ENCODE measurements at regions not wholly inside any gene's neighbourhood (a gene's known extent, or its start where the extent isn't known, plus 50 kb on each side); places are given as distances from the start of the nearest gene placed in this dataset.

GRCh38 chr5:165837286-165837685 lies 2331.9 kb downstream of the MAT2B start:
- H3K9me3 ChIP-seq (ENCODE audit: control insufficient read depth in 1 of 2, low read length in 2 of 2) = no peaks in the 10 kb centered on the region
- H3K4me3 ChIP-seq (ENCODE audit: low read depth in 1 of 2, low read length in 2 of 2) = no peak overlapping the region

GRCh38 chr5:165844571-165844970 lies 2339.2 kb downstream of the MAT2B start:
- H3K27ac ChIP-seq (ENCODE audit: low read length) = no peak overlapping the region
- no peaks in the 10 kb centered on the region for H3K9me3 ChIP-seq (ENCODE audit: control insufficient read depth in 1 of 2, low read length in 2 of 2)
- no peak overlapping the region for H3K4me3 ChIP-seq (ENCODE audit: low read depth in 1 of 2, low read length in 2 of 2)
- no peaks in the 10 kb centered on the region for H3K36me3 ChIP-seq (ENCODE audit: control insufficient read depth in 1 of 2, insufficient read depth in 2 of 2, low read length in 2 of 2)
- no peaks in the 10 kb centered on the region for H3K27me3 ChIP-seq (ENCODE audit: low read depth, low read length)
- no peaks in the 10 kb centered on the region for H3K4me1 ChIP-seq (ENCODE audit: control insufficient read depth in 1 of 2, insufficient read depth in 2 of 2, low read length in 2 of 2)

More at GRCh38 chr5:165837286-165837685, 2331.9 kb downstream of the MAT2B start:
- H3K27me3 ChIP-seq (ENCODE audit: low read depth, low read length) = no peaks in the 10 kb centered on the region
- no peaks in the 10 kb centered on the region for H3K4me1 ChIP-seq (ENCODE audit: control insufficient read depth in 1 of 2, insufficient read depth in 2 of 2, low read length in 2 of 2)
- no peaks in the 10 kb centered on the region for H3K36me3 ChIP-seq (ENCODE audit: control insufficient read depth in 1 of 2, insufficient read depth in 2 of 2, low read length in 2 of 2)
- no peak overlapping the region for H3K27ac ChIP-seq (ENCODE audit: low read length)

- no peak overlapping the region for H3K27ac ChIP-seq (ENCODE audit: low read length)
- H3K4me3 ChIP-seq (ENCODE audit: low read depth in 1 of 2, low read length in 2 of 2) = no peak overlapping the region
- H3K27me3 ChIP-seq (ENCODE audit: low read depth, low read length) = no peaks in the 10 kb centered on the region
- H3K4me1 ChIP-seq (ENCODE audit: control insufficient read depth in 1 of 2, insufficient read depth in 2 of 2, low read length in 2 of 2) = no peaks in the 10 kb centered on the region
- no peaks in the 10 kb centered on the region for H3K9me3 ChIP-seq (ENCODE audit: control insufficient read depth in 1 of 2, low read length in 2 of 2)
- H3K36me3 ChIP-seq (ENCODE audit: control insufficient read depth in 1 of 2, insufficient read depth in 2 of 2, low read length in 2 of 2) = no peaks in the 10 kb centered on the region
These were observed 2352.7 kb downstream of the MAT2B start for GRCh38 chr5:165858118-165858517.

GRCh38 chr5:165859251-165859650 lies 2353.8 kb downstream of the MAT2B start:
- no peaks in the 10 kb centered on the region for H3K4me1 ChIP-seq (ENCODE audit: control insufficient read depth in 1 of 2, insufficient read depth in 2 of 2, low read length in 2 of 2)
- no peaks in the 10 kb centered on the region for H3K36me3 ChIP-seq (ENCODE audit: control insufficient read depth in 1 of 2, insufficient read depth in 2 of 2, low read length in 2 of 2)
- no peak overlapping the region for H3K4me3 ChIP-seq (ENCODE audit: low read depth in 1 of 2, low read length in 2 of 2)
- no peak overlapping the region for H3K27ac ChIP-seq (ENCODE audit: low read length)
- H3K27me3 ChIP-seq (ENCODE audit: low read depth, low read length) = no peaks in the 10 kb centered on the region
- no peaks in the 10 kb centered on the region for H3K9me3 ChIP-seq (ENCODE audit: control insufficient read depth in 1 of 2, low read length in 2 of 2)

GRCh38 chr5:165863239-165863638 lies 2357.8 kb downstream of the MAT2B start:
- Histone ChIP-seq H3K27ac (ENCODE audit: low read length) (no peak overlapping the region), H3K4me3 (ENCODE audit: low read depth in 1 of 2, low read length in 2 of 2) (no peak overlapping the region), H3K27me3 (ENCODE audit: low read depth, low read length) (no peaks in the 10 kb centered on the region), H3K36me3 (ENCODE audit: control insufficient read depth in 1 of 2, insufficient read depth in 2 of 2, low read length in 2 of 2) (no peaks in the 10 kb centered on the region), H3K9me3 (ENCODE audit: control insufficient read depth in 1 of 2, low read length in 2 of 2) (no peaks in the 10 kb centered on the region), H3K4me1 (ENCODE audit: control insufficient read depth in 1 of 2, insufficient read depth in 2 of 2, low read length in 2 of 2) (no peaks in the 10 kb centered on the region)

GRCh38 chr5:165871291-165871690 lies 2365.9 kb downstream of the MAT2B start:
- Histone ChIP-seq H3K9me3 (ENCODE audit: control insufficient read depth in 1 of 2, low read length in 2 of 2) (no peaks in the 10 kb centered on the region), H3K27me3 (ENCODE audit: low read depth, low read length) (no peaks in the 10 kb centered on the region), H3K36me3 (ENCODE audit: control insufficient read depth in 1 of 2, insufficient read depth in 2 of 2, low read length in 2 of 2) (no peaks in the 10 kb centered on the region), H3K27ac (ENCODE audit: low read length) (no peak overlapping the region), H3K4me1 (ENCODE audit: control insufficient read depth in 1 of 2, insufficient read depth in 2 of 2, low read length in 2 of 2) (no peaks in the 10 kb centered on the region), H3K4me3 (ENCODE audit: low read depth in 1 of 2, low read length in 2 of 2) (no peak overlapping the region)

- Histone ChIP-seq H3K4me1 (ENCODE audit: control insufficient read depth in 1 of 2, insufficient read depth in 2 of 2, low read length in 2 of 2) (no peaks in the 10 kb centered on the region), H3K27me3 (ENCODE audit: low read depth, low read length) (no peaks in the 10 kb centered on the region), H3K9me3 (ENCODE audit: control insufficient read depth in 1 of 2, low read length in 2 of 2) (no peaks in the 10 kb centered on the region), H3K27ac (ENCODE audit: low read length) (no peak overlapping the region), H3K36me3 (ENCODE audit: control insufficient read depth in 1 of 2, insufficient read depth in 2 of 2, low read length in 2 of 2) (no peaks in the 10 kb centered on the region), H3K4me3 (ENCODE audit: low read depth in 1 of 2, low read length in 2 of 2) (no peak overlapping the region)
These were observed 2369.4 kb downstream of the MAT2B start for GRCh38 chr5:165874851-165875250.

GRCh38 chr5:165876538-165876937 lies 2371.1 kb downstream of the MAT2B start:
- no peaks in the 10 kb centered on the region for H3K27me3 ChIP-seq (ENCODE audit: low read depth, low read length)
- no peaks in the 10 kb centered on the region for H3K4me1 ChIP-seq (ENCODE audit: control insufficient read depth in 1 of 2, insufficient read depth in 2 of 2, low read length in 2 of 2)

GRCh38 chr5:165877475-165877874 lies 2372.1 kb downstream of the MAT2B start:
- no peak overlapping the region for H3K27ac ChIP-seq (ENCODE audit: low read length)
- no peaks in the 10 kb centered on the region for H3K36me3 ChIP-seq (ENCODE audit: control insufficient read depth in 1 of 2, insufficient read depth in 2 of 2, low read length in 2 of 2)
- H3K9me3 ChIP-seq (ENCODE audit: control insufficient read depth in 1 of 2, low read length in 2 of 2) = no peaks in the 10 kb centered on the region
- no peaks in the 10 kb centered on the region for H3K4me1 ChIP-seq (ENCODE audit: control insufficient read depth in 1 of 2, insufficient read depth in 2 of 2, low read length in 2 of 2)
- H3K4me3 ChIP-seq (ENCODE audit: low read depth in 1 of 2, low read length in 2 of 2) = no peak overlapping the region
- no peaks in the 10 kb centered on the region for H3K27me3 ChIP-seq (ENCODE audit: low read depth, low read length)

More at GRCh38 chr5:165876538-165876937, 2371.1 kb downstream of the MAT2B start:
- Histone ChIP-seq H3K4me3 (ENCODE audit: low read depth in 1 of 2, low read length in 2 of 2) (no peak overlapping the region), H3K36me3 (ENCODE audit: control insufficient read depth in 1 of 2, insufficient read depth in 2 of 2, low read length in 2 of 2) (no peaks in the 10 kb centered on the region), H3K27ac (ENCODE audit: low read length) (no peak overlapping the region), H3K9me3 (ENCODE audit: control insufficient read depth in 1 of 2, low read length in 2 of 2) (no peaks in the 10 kb centered on the region)

- H3K36me3 ChIP-seq (ENCODE audit: control insufficient read depth in 1 of 2, insufficient read depth in 2 of 2, low read length in 2 of 2) = no peaks in the 10 kb centered on the region
- no peak overlapping the region for H3K4me3 ChIP-seq (ENCODE audit: low read depth in 1 of 2, low read length in 2 of 2)
- H3K27ac ChIP-seq (ENCODE audit: low read length) = no peak overlapping the region
- no peaks in the 10 kb centered on the region for H3K4me1 ChIP-seq (ENCODE audit: control insufficient read depth in 1 of 2, insufficient read depth in 2 of 2, low read length in 2 of 2)
- no peaks in the 10 kb centered on the region for H3K27me3 ChIP-seq (ENCODE audit: low read depth, low read length)
- H3K9me3 ChIP-seq (ENCODE audit: control insufficient read depth in 1 of 2, low read length in 2 of 2) = no peaks in the 10 kb centered on the region
These were observed 2375.8 kb downstream of the MAT2B start for GRCh38 chr5:165881259-165881658.

- no peaks in the 10 kb centered on the region for H3K27me3 ChIP-seq (ENCODE audit: low read depth, low read length)
- H3K4me1 ChIP-seq (ENCODE audit: control insufficient read depth in 1 of 2, insufficient read depth in 2 of 2, low read length in 2 of 2) = no peaks in the 10 kb centered on the region
- H3K27ac ChIP-seq (ENCODE audit: low read length) = no peak overlapping the region
- no peaks in the 10 kb centered on the region for H3K9me3 ChIP-seq (ENCODE audit: control insufficient read depth in 1 of 2, low read length in 2 of 2)
- H3K36me3 ChIP-seq (ENCODE audit: control insufficient read depth in 1 of 2, insufficient read depth in 2 of 2, low read length in 2 of 2) = no peaks in the 10 kb centered on the region
- H3K4me3 ChIP-seq (ENCODE audit: low read depth in 1 of 2, low read length in 2 of 2) = no peak overlapping the region
These were observed 2376.7 kb downstream of the MAT2B start for GRCh38 chr5:165882099-165882498.

- Histone ChIP-seq H3K36me3 (ENCODE audit: control insufficient read depth in 1 of 2, insufficient read depth in 2 of 2, low read length in 2 of 2) (no peaks in the 10 kb centered on the region), H3K27me3 (ENCODE audit: low read depth, low read length) (no peaks in the 10 kb centered on the region), H3K9me3 (ENCODE audit: control insufficient read depth in 1 of 2, low read length in 2 of 2) (no peaks in the 10 kb centered on the region), H3K4me1 (ENCODE audit: control insufficient read depth in 1 of 2, insufficient read depth in 2 of 2, low read length in 2 of 2) (no peaks in the 10 kb centered on the region), H3K4me3 (ENCODE audit: low read depth in 1 of 2, low read length in 2 of 2) (no peak overlapping the region), H3K27ac (ENCODE audit: low read length) (no peak overlapping the region)
These were observed 2380.4 kb downstream of the MAT2B start for GRCh38 chr5:165885623-165886350.

All from muscle layer of duodenum (tissue), 2 donors.